CD4-positive, alpha-beta T cell (primary cell): ENCODE measurements at regions not wholly inside any gene's neighbourhood (a gene's known extent, or its start where the extent isn't known, plus 50 kb on each side); places are given as distances from the start of the nearest gene placed in this dataset.
"Not testable (repeated sequence)": the region's sequence is repeated elsewhere in the genome, so short reads cannot be mapped to it uniquely, and the experiment has no call there.

Experiments
- ATAC-seq: fragments of 200-7000 bp; cut with Tn5 transposase; one replicate; pipeline ENCODE4 v1.10.0; 2022; ENCODE audit warnings: mild to moderate bottlenecking; ENCODE audit not compliant: poor library complexity
- CTCF ChIA-PET: fragments of 350-600 bp; sonication (Branson Sonifier 250); formaldehyde crosslinking; loops from one replicate; lab custom pipeline; 2021; ENCODE audit warnings: antibody characterized with exemption, inconsistent platforms; lab: Charles Lee
- POLR2A ChIA-PET: fragments of 350-600 bp; sonication (Branson Sonifier 250); formaldehyde crosslinking; loops from one replicate; lab custom pipeline; 2021; ENCODE audit warnings: antibody characterized with exemption, inconsistent platforms; lab: Charles Lee
- DNase-seq, 14 experiments: peaks; one replicate each; pipeline ENCODE4 v3.0.0-alpha.2; 2013 to 2020; ENCODE audit warnings: mixed read lengths in 2 of 14
- H3K27ac ChIP-seq, 2 donors: one replicate each; pipeline versions ENCODE4 v1.5.1 to v1.7.0; 2013; ENCODE audit warnings: low read length in 2 of 2, low read depth in 1 of 2, mild to moderate bottlenecking in 1 of 2
- H3K27me3 ChIP-seq, 2 experiments: 1 replicate in 1 of 2; 2 replicates in 1 of 2; pipeline versions ENCODE4 v1.6.1 to v1.7.0; 2013; ENCODE audit warnings: low read length in 2 of 2, control low read depth in 1 of 2, mild to moderate bottlenecking in 1 of 2, moderate library complexity in 1 of 2; ENCODE audit not compliant: insufficient read depth in 2 of 2, control insufficient read depth in 1 of 2
- H3K36me3 ChIP-seq: one replicate; pipeline ENCODE4 v1.6.1; 2013; ENCODE audit warnings: low read length, control low read depth; ENCODE audit not compliant: insufficient read depth
- H3K4me1 ChIP-seq: one replicate; pipeline ENCODE4 v1.6.1; 2013; ENCODE audit warnings: low read length, control low read depth; ENCODE audit not compliant: insufficient read depth
- H3K4me3 ChIP-seq: one replicate; pipeline ENCODE4 v1.5.1; 2013; ENCODE audit warnings: mild to moderate bottlenecking, low read length, moderate library complexity
- H3K9me3 ChIP-seq, 2 experiments: 1 replicate in 1 of 2; 2 replicates in 1 of 2; pipeline versions ENCODE4 v1.6.1 to v1.7.0; 2013; ENCODE audit warnings: low read length in 2 of 2, mild to moderate bottlenecking in 2 of 2, control low read depth in 1 of 2, moderate library complexity in 1 of 2; ENCODE audit not compliant: control insufficient read depth in 1 of 2, insufficient read depth in 1 of 2
- H3K27ac Mint-ChIP-seq: one replicate; pipeline ENCODE4 v1.8.0; 2020; ENCODE audit warnings: mixed read lengths
- H3K27me3 Mint-ChIP-seq: one replicate; pipeline ENCODE4 v1.8.0; 2021; ENCODE audit warnings: mixed read lengths
- H3K36me3 Mint-ChIP-seq: one replicate; pipeline ENCODE4 v1.8.0; 2021; ENCODE audit warnings: low read depth, mixed read lengths
- H3K4me1 Mint-ChIP-seq: one replicate; pipeline ENCODE4 v1.8.0; 2021; ENCODE audit warnings: low read depth, mixed read lengths
- H3K4me3 Mint-ChIP-seq: one replicate; pipeline ENCODE4 v1.8.0; 2020; ENCODE audit warnings: mild to moderate bottlenecking, mixed read lengths
- H3K9me3 Mint-ChIP-seq: one replicate; pipeline ENCODE4 v1.8.0; 2020; ENCODE audit warnings: mixed read lengths
- intact Hi-C, 2 experiments: fragments of 100-400 bp; cut with DNase I in 1 of 2; cut with micrococcal nuclease in 1 of 2; formaldehyde crosslinking; loops; one replicate each; pipeline versions ENCODE4 v1.15.1 to v1.9.0; 2023 to 2025; cut with DNase I, micrococcal nuclease
- TF ChIP-seq, protein P1 (sequence below): fragments of 200-600 bp; IDR thresholded peaks from one replicate; pipeline ENCODE4 v1.8.0; 2022; ENCODE audit warnings: antibody characterized with exemption, mild to moderate bottlenecking

DNA sequence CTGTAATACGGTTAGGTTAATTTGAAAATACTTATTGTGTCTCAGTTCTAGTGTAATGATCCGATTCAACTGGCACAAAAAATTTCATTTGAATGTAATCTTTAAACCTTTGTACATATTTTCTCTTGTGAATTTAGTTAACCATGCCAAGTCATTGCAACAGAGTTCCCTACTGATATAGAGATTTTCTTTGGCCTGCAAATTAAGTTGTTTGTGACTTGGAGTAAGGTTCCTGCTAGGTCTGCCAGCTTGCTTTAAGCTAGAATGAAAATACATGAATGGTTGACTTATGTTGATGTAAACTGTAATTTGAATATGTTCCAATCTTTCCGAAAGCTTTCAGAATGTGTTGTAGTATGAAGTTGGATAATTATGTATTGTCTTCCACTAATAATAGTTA lies 1004.1 kb upstream of the EDIL3 start:
- Mint-ChIP-seq H3K27me3 (no peaks in the 10 kb centered on the region), H3K4me1 (no peaks in the 10 kb centered on the region), H3K27ac (no peak overlapping the region), H3K9me3 (peaks cover 2% of the 10 kb centered on the region), H3K4me3 (no peak overlapping the region), H3K36me3 (no peaks in the 10 kb centered on the region)
- DNase-seq (no peak), ATAC-seq (no peak)
- H3K27ac ChIP-seq: no peak overlapping the region
- H3K27me3 ChIP-seq: no peaks in the 10 kb centered on the region
- no peaks in the 10 kb centered on the region for H3K4me1 ChIP-seq
- ChIA-PET POLR2A (no interaction called here), CTCF (no interaction called here)
- no peaks in the 10 kb centered on the region for H3K36me3 ChIP-seq
- intact Hi-C loops: no loop called here
- H3K4me3 ChIP-seq: no peak overlapping the region
- peaks cover 0 to 6% of the 10 kb centered on the region in 2 experiments for H3K9me3 ChIP-seq
- TF ChIP-seq, protein P1, sequence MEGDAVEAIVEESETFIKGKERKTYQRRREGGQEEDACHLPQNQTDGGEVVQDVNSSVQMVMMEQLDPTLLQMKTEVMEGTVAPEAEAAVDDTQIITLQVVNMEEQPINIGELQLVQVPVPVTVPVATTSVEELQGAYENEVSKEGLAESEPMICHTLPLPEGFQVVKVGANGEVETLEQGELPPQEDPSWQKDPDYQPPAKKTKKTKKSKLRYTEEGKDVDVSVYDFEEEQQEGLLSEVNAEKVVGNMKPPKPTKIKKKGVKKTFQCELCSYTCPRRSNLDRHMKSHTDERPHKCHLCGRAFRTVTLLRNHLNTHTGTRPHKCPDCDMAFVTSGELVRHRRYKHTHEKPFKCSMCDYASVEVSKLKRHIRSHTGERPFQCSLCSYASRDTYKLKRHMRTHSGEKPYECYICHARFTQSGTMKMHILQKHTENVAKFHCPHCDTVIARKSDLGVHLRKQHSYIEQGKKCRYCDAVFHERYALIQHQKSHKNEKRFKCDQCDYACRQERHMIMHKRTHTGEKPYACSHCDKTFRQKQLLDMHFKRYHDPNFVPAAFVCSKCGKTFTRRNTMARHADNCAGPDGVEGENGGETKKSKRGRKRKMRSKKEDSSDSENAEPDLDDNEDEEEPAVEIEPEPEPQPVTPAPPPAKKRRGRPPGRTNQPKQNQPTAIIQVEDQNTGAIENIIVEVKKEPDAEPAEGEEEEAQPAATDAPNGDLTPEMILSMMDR: no peak

DNA sequence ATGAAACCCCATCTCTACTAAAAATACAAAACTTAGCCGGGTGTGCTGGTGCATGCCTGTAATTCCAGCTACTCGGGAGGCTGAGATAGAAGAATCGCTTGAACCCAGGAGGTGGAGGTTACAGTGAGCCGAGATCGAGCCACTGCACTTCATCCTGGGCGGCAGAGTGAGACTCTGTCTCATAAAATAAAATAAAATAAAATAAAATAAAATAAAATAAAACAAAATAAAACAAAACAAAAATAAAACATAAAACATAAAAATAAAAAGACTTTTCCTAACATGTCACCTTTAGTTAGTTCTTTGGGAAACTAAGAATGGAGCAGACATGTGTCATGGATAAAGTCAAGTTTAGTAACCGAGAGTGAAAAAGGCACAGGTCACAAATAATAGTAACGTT lies 1007.6 kb upstream of the EDIL3 start:
- H3K27me3 Mint-ChIP-seq, H3K4me1 ChIP-seq, H3K4me1 Mint-ChIP-seq, H3K36me3 Mint-ChIP-seq, H3K4me3 ChIP-seq, POLR2A ChIA-PET, DNase-seq, CTCF ChIA-PET, H3K9me3 ChIP-seq, H3K27ac ChIP-seq, H3K27me3 ChIP-seq, H3K9me3 Mint-ChIP-seq, H3K4me3 Mint-ChIP-seq, H3K27ac Mint-ChIP-seq, H3K36me3 ChIP-seq, intact Hi-C loops, ATAC-seq: not testable (repeated sequence)

DNA sequence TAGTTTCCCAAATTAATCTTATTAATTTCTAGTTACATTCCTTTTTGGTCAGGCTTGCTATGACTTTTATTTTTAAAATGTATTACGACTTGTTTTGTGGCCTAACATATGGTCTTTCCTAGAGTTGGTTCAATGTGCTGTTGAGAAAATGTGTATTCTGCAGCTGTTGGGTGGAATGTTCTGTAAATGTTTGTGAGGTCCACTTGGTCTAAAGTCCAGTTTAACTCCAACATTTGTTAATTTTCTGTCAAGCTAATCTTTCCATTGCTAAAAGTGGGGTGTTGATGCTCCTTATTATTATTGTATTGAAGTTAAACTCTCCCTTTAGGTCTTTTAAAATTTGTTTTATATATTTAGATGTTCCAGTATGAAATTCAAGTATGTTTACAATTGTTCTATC lies 1010.8 kb upstream of the EDIL3 start:
- no peak overlapping the region for H3K27ac Mint-ChIP-seq
- ChIA-PET POLR2A (no interaction called here), CTCF (no interaction called here)
- no peaks in the 10 kb centered on the region for H3K27me3 Mint-ChIP-seq
- no peaks in the 10 kb centered on the region for H3K4me1 Mint-ChIP-seq
- H3K4me3 ChIP-seq: no peak overlapping the region
- intact Hi-C loops: no loop called here
- no peaks in the 10 kb centered on the region for H3K9me3 ChIP-seq
- TF ChIP-seq, protein P1: no peak
- DNase-seq (no peak), ATAC-seq (no peak)
- H3K9me3 Mint-ChIP-seq: peaks cover 5% of the 10 kb centered on the region
- no peaks in the 10 kb centered on the region for H3K36me3 Mint-ChIP-seq
- no peak overlapping the region for H3K4me3 Mint-ChIP-seq
- H3K27ac ChIP-seq: no peak overlapping the region
- no peaks in the 10 kb centered on the region for H3K4me1 ChIP-seq
- no peaks in the 10 kb centered on the region for H3K27me3 ChIP-seq
- H3K36me3 ChIP-seq: no peaks in the 10 kb centered on the region

- H3K4me1 Mint-ChIP-seq: no peaks in the 10 kb centered on the region
- DNase-seq: no peak
- ATAC-seq: no peak
- no peaks in the 10 kb centered on the region for H3K27me3 Mint-ChIP-seq
- Histone ChIP-seq H3K4me1 (no peaks in the 10 kb centered on the region), H3K4me3 (no peak overlapping the region), H3K27me3 (no peaks in the 10 kb centered on the region), H3K9me3 (no peaks in the 10 kb centered on the region), H3K36me3 (no peaks in the 10 kb centered on the region), H3K27ac (no peak overlapping the region)
- CTCF ChIA-PET: no interaction called here
- no peak overlapping the region for H3K27ac Mint-ChIP-seq
- TF ChIP-seq, protein P1: no peak
- peaks cover 5% of the 10 kb centered on the region for H3K9me3 Mint-ChIP-seq
- intact Hi-C loops: no loop called here
- no peak overlapping the region for H3K4me3 Mint-ChIP-seq
- POLR2A ChIA-PET: no interaction called here
- H3K36me3 Mint-ChIP-seq: no peaks in the 10 kb centered on the region
These were observed 1012.8 kb upstream of the EDIL3 start for GRCh38 chr5:85397451-85397850.
